ENCODE measurements at regions not wholly inside any gene's neighbourhood (a gene's known extent, or its start where the extent isn't known, plus 50 kb on each side); places are given as distances from the start of the nearest gene placed in this dataset.

GRCh38 chr16:47777220-47777619 lies 316.1 kb downstream of the PHKB start:
- ATAC-seq = no peak
- TF ChIP-seq ESRRG (CRISPR knock-in tag; IDR thresholded peaks at IDR 0.05) (no peak), BACH2 (CRISPR knock-in tag; IDR thresholded peaks at IDR 0.05; ENCODE audit: borderline replicate concordance) (no peak), SNAI2 (CRISPR knock-in tag; IDR thresholded peaks at IDR 0.05) (no peak), PATZ1 (CRISPR knock-in tag; IDR thresholded peaks at IDR 0.05; ENCODE audit: borderline replicate concordance) (no peak), PPARA (CRISPR knock-in tag; IDR thresholded peaks at IDR 0.05; ENCODE audit: borderline replicate concordance) (no peak), RARB (CRISPR knock-in tag; IDR thresholded peaks at IDR 0.05) (no peak)
- TF ChIP-seq, protein P1, sequence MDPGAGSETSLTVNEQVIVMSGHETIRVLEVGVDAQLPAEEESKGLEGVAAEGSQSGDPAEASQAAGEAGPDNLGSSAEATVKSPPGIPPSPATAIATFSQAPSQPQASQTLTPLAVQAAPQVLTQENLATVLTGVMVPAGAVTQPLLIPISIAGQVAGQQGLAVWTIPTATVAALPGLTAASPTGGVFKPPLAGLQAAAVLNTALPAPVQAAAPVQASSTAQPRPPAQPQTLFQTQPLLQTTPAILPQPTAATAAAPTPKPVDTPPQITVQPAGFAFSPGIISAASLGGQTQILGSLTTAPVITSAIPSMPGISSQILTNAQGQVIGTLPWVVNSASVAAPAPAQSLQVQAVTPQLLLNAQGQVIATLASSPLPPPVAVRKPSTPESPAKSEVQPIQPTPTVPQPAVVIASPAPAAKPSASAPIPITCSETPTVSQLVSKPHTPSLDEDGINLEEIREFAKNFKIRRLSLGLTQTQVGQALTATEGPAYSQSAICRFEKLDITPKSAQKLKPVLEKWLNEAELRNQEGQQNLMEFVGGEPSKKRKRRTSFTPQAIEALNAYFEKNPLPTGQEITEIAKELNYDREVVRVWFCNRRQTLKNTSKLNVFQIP (CRISPR knock-in tag; IDR thresholded peaks at IDR 0.05; ENCODE audit: borderline replicate concordance, low read depth) = no peak

- ATAC-seq = no peak
- TF ChIP-seq PPARA (CRISPR knock-in tag; IDR thresholded peaks at IDR 0.05; ENCODE audit: borderline replicate concordance) (no peak), BACH2 (CRISPR knock-in tag; IDR thresholded peaks at IDR 0.05; ENCODE audit: borderline replicate concordance) (no peak), CSRNP3 (CRISPR knock-in tag; IDR thresholded peaks at IDR 0.05) (no peak), ZFP3 (CRISPR knock-in tag; IDR thresholded peaks at IDR 0.05) (no peak), TOX (CRISPR knock-in tag; IDR thresholded peaks at IDR 0.05; ENCODE audit: borderline replicate concordance) (no peak), GLIS3 (CRISPR knock-in tag; IDR thresholded peaks at IDR 0.05) (no peak), ESRRG (CRISPR knock-in tag; IDR thresholded peaks at IDR 0.05) (no peak), PATZ1 (CRISPR knock-in tag; IDR thresholded peaks at IDR 0.05; ENCODE audit: borderline replicate concordance) (no peak), ARNTL (CRISPR knock-in tag; IDR thresholded peaks at IDR 0.05; ENCODE audit: borderline replicate concordance, low read depth) (no peak), CSDC2 (CRISPR knock-in tag; IDR thresholded peaks at IDR 0.05) (no peak), ZNF8 (CRISPR knock-in tag; IDR thresholded peaks at IDR 0.05) (no peak)
- TF ChIP-seq, protein P2, sequence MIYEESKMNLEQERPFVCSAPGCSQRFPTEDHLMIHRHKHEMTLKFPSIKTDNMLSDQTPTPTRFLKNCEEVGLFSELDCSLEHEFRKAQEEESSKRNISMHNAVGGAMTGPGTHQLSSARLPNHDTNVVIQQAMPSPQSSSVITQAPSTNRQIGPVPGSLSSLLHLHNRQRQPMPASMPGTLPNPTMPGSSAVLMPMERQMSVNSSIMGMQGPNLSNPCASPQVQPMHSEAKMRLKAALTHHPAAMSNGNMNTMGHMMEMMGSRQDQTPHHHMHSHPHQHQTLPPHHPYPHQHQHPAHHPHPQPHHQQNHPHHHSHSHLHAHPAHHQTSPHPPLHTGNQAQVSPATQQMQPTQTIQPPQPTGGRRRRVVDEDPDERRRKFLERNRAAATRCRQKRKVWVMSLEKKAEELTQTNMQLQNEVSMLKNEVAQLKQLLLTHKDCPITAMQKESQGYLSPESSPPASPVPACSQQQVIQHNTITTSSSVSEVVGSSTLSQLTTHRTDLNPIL (CRISPR knock-in tag; IDR thresholded peaks at IDR 0.05; ENCODE audit: low read depth) = no peak
- TF ChIP-seq, protein P1 (CRISPR knock-in tag; IDR thresholded peaks at IDR 0.05; ENCODE audit: borderline replicate concordance, low read depth) = no peak
Measured at GRCh38 chr16:47774661-47775060, 313.5 kb downstream of the PHKB start.

DNA sequence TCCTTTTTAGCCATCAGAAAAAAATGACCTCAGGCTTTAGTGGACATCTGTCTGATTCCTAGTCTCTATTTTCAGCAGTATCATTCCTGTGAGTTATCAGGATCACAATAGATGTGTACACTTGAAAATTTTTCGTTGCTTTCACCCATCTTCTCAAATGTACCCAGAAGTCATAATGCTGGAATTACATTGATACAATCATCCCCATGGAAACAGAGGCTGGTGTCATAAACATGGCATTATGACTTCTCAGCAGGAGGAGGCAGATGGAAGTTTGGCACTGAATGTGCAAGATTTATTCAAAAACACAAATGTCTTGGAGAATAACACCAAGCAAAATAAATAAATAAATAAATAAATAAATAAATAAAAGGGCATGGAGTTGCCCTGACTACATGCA lies 292.5 kb downstream of the PHKB start:
- ATAC-seq = no peak; the same call in 2 of the 3 replicates
- TF ChIP-seq BACH2 (CRISPR knock-in tag; IDR thresholded peaks at IDR 0.05; ENCODE audit: borderline replicate concordance) (no peak), ZFP30 (CRISPR knock-in tag; IDR thresholded peaks at IDR 0.05) (no peak), ZC3H10 (CRISPR knock-in tag; IDR thresholded peaks at IDR 0.05) (no peak), GLIS3 (CRISPR knock-in tag; IDR thresholded peaks at IDR 0.05) (no peak), ZNF565 (CRISPR knock-in tag; conservative IDR thresholded peaks at IDR 0.05; ENCODE audit: low read depth) (no peak), ZNF8 (CRISPR knock-in tag; IDR thresholded peaks at IDR 0.05) (no peak), PATZ1 (CRISPR knock-in tag; IDR thresholded peaks at IDR 0.05; ENCODE audit: borderline replicate concordance) (no peak), CSRNP3 (CRISPR knock-in tag; IDR thresholded peaks at IDR 0.05) (no peak), ISL1 (CRISPR knock-in tag; IDR thresholded peaks at IDR 0.05) (no peak)
- TF ChIP-seq, protein P2 (CRISPR knock-in tag; IDR thresholded peaks at IDR 0.05; ENCODE audit: low read depth) = no peak
- TF ChIP-seq, protein P1 (CRISPR knock-in tag; IDR thresholded peaks at IDR 0.05; ENCODE audit: borderline replicate concordance, low read depth) = no peak

Measured in SK-N-SH treated with all-trans-retinoic acid at 6 μM for 48 hours (cell line).